ENCODE measurements at regions not wholly inside any gene's neighbourhood (a gene's known extent, or its start where the extent isn't known, plus 50 kb on each side); places are given as distances from the start of the nearest gene placed in this dataset.

GRCh38 chr13:88637935-88638334 is 966.8 kb downstream of the SLITRK5 start:
- ATAC-seq: no peak
- H3K27ac ChIP-seq (ENCODE audit: low read depth): no peak overlapping the region
- H4K20me1 ChIP-seq (replicated peaks; ENCODE audit: insufficient read depth): no peaks in the 10 kb centered on the region
- TF ChIP-seq ETS1 (IDR thresholded peaks at IDR 0.05) (no peak), JUNB (IDR thresholded peaks at IDR 0.05; ENCODE audit: unreplicated experiment) (no peak), ZNF114 (CRISPR knock-in tag; IDR thresholded peaks at IDR 0.05) (no peak)
- H3K79me2 ChIP-seq (replicated peaks; ENCODE audit: insufficient read depth): no peaks in the 10 kb centered on the region
- H3K27me3 ChIP-seq (ENCODE audit: insufficient read depth): no peaks in the 10 kb centered on the region
- no peak for DNase-seq (ENCODE audit: low spot score)
- no peaks in the 10 kb centered on the region for H3F3A ChIP-seq (replicated peaks; ENCODE audit: low read depth)
- peaks cover 4% of the 10 kb centered on the region; the same call in 1 of the 2 replicates for H3K9me2 ChIP-seq (ENCODE audit: insufficient read depth)
- H3K4me3 Mint-ChIP-seq: no peak overlapping the region
- H3K36me3 ChIP-seq (ENCODE audit: insufficient read depth): peaks cover 15% of the 10 kb centered on the region
- H3K4me1 Mint-ChIP-seq: no peaks in the 10 kb centered on the region
- H3K4me1 ChIP-seq (ENCODE audit: insufficient read depth): no peaks in the 10 kb centered on the region
- H3K27me3 Mint-ChIP-seq (ENCODE audit: insufficient read depth, low read depth, poor library complexity): peaks cover 1% of the 10 kb centered on the region
- no peak overlapping the region for H3K4me3 ChIP-seq
- H2AFZ ChIP-seq: no peak overlapping the region
- H3K27ac Mint-ChIP-seq: no peak overlapping the region
- peaks cover 15% of the 10 kb centered on the region for H3K9me3 Mint-ChIP-seq
- no peak overlapping the region for H3K4me2 ChIP-seq
- H3K36me3 Mint-ChIP-seq (ENCODE audit: low read depth): peaks cover 4% of the 10 kb centered on the region; the same call in 2 of the 3 replicates

- Histone ChIP-seq H3K4me1 (ENCODE audit: insufficient read depth) (no peaks in the 10 kb centered on the region), H4K20me1 (replicated peaks; ENCODE audit: insufficient read depth) (no peaks in the 10 kb centered on the region), H3K9me2 (ENCODE audit: insufficient read depth) (peaks cover 4% of the 10 kb centered on the region; the same call in 1 of the 2 replicates), H3F3A (replicated peaks; ENCODE audit: low read depth) (no peaks in the 10 kb centered on the region), H3K36me3 (ENCODE audit: insufficient read depth) (peaks cover 31% of the 10 kb centered on the region), H3K27me3 (ENCODE audit: insufficient read depth) (no peaks in the 10 kb centered on the region), H3K4me3 (no peak overlapping the region), H3K79me2 (replicated peaks; ENCODE audit: insufficient read depth) (no peaks in the 10 kb centered on the region), H3K27ac (ENCODE audit: low read depth) (no peak overlapping the region), H2AFZ (no peak overlapping the region), H3K4me2 (no peak overlapping the region)
- Mint-ChIP-seq H3K27ac (no peak overlapping the region), H3K4me1 (no peaks in the 10 kb centered on the region), H3K9me3 (peaks cover 51% of the 10 kb centered on the region), H3K36me3 (ENCODE audit: low read depth) (peaks cover 38% of the 10 kb centered on the region), H3K27me3 (ENCODE audit: insufficient read depth, low read depth, poor library complexity) (peaks cover 4% of the 10 kb centered on the region), H3K4me3 (no peak overlapping the region)
- DNase-seq (ENCODE audit: low spot score): peak; percentile 17
- ATAC-seq: no peak
- TF ChIP-seq EZH2phosphoT487 (IDR thresholded peaks at IDR 0.05; ENCODE audit: unreplicated experiment): no peak
- TF ChIP-seq JUNB (IDR thresholded peaks at IDR 0.05; ENCODE audit: unreplicated experiment): no peak
- no peak for TF ChIP-seq CTCF (conservative IDR thresholded peaks at IDR 0.05; ENCODE audit: low read depth in 2 of 2)
- no peak for TF ChIP-seq NANOG (IDR thresholded peaks at IDR 0.05; ENCODE audit: borderline replicate concordance)
- no peak for TF ChIP-seq POLR2AphosphoS5 (IDR thresholded peaks at IDR 0.05; ENCODE audit: low read depth)
- TF ChIP-seq ETS1 (IDR thresholded peaks at IDR 0.05): no peak
- no peak for TF ChIP-seq CREB1 (CRISPR knock-in tag; IDR thresholded peaks at IDR 0.05; ENCODE audit: low read depth)
- TF ChIP-seq REST (IDR thresholded peaks at IDR 0.05; ENCODE audit: unreplicated experiment): no peak
- no peak for TF ChIP-seq STAT1 (IDR thresholded peaks at IDR 0.05; ENCODE audit: unreplicated experiment)
- no peak for TF ChIP-seq ZNF114 (CRISPR knock-in tag; IDR thresholded peaks at IDR 0.05)
- no peak for TF ChIP-seq EZH2 (IDR thresholded peaks at IDR 0.05; ENCODE audit: low read depth, unreplicated experiment)
Observed at GRCh38 chr13:88643233-88643632, 972.1 kb downstream of the SLITRK5 start.

Measured in GM23338 (cell line).